GM12892 (cell line): ENCODE measurements at regions not wholly inside any gene's neighbourhood (a gene's known extent, or its start where the extent isn't known, plus 50 kb on each side); places are given as distances from the start of the nearest gene placed in this dataset.

ENCODE experiments used
- DNase-seq: peaks from one replicate; pipeline ENCODE4 v3.0.0; 2011; ENCODE audit not compliant: insufficient read length
- FAIRE-seq: peaks from 2 replicates; lab custom pipeline; 2011; peaks lifted over from hg19 to GRCh38; lab: Jason Lieb, UNC
- POLR2A ChIP-seq: IDR thresholded peaks from 2 replicates; pipeline ENCODE4 v1.6.1; 2011; ENCODE audit warnings: low read depth, low read length, control low read depth
- POLR2AphosphoS5 ChIP-seq: IDR thresholded peaks from 2 replicates; pipeline ENCODE4 v1.6.1; 2011; ENCODE audit warnings: low read depth, low read length, control low read depth
- TAF1 ChIP-seq: IDR thresholded peaks from 2 replicates; pipeline ENCODE4 v1.6.1; 2011; ENCODE audit warnings: low read depth, mild to moderate bottlenecking, control low read depth, low read length, borderline replicate concordance

GRCh38 chr6:97422171-97422570, 139.2 kb upstream of the MMS22L start:
- FAIRE-seq = no peak

GRCh38 chr6:97423190-97423589, 140.2 kb upstream of the MMS22L start:
- FAIRE-seq = no peak
- no peak for TF ChIP-seq POLR2AphosphoS5
- no peak for TF ChIP-seq TAF1
- no peak for TF ChIP-seq POLR2A
- DNase-seq = no peak

More at GRCh38 chr6:97422171-97422570, 139.2 kb upstream of the MMS22L start:
- DNase-seq = no peak
- TF ChIP-seq POLR2A (no peak), TAF1 (no peak), POLR2AphosphoS5 (no peak)

- DNase-seq = no peak
- no peak for TF ChIP-seq POLR2A
- no peak for FAIRE-seq
Measured at GRCh38 chr6:97427648-97428047, 144.6 kb upstream of the MMS22L start.

GRCh38 chr6:97437087-97437486, 154.1 kb upstream of the MMS22L start:
- DNase-seq (no peak), FAIRE-seq (peak; percentile 46)
- TF ChIP-seq POLR2AphosphoS5 = no peak
- TF ChIP-seq TAF1 = no peak
- no peak for TF ChIP-seq POLR2A

- TF ChIP-seq POLR2AphosphoS5 = no peak
- TF ChIP-seq POLR2A = no peak
- no peak for TF ChIP-seq TAF1
- DNase-seq (no peak), FAIRE-seq (no peak)
Measured at GRCh38 chr6:97438011-97438671, 155.1 kb upstream of the MMS22L start.

GRCh38 chr6:97440590-97441176, 157.7 kb upstream of the MMS22L start:
- FAIRE-seq = no peak
- TF ChIP-seq POLR2AphosphoS5 (no peak), TAF1 (no peak), POLR2A (no peak)

GRCh38 chr6:97443408-97444080, 160.5 kb upstream of the MMS22L start:
- FAIRE-seq = no peak
- DNase-seq = no peak
- no peak for TF ChIP-seq POLR2A
- TF ChIP-seq TAF1 = no peak

More at GRCh38 chr6:97440590-97441176, 157.7 kb upstream of the MMS22L start:
- no peak for DNase-seq

GRCh38 chr6:97445407-97445806, 162.4 kb upstream of the MMS22L start:
- DNase-seq (no peak), FAIRE-seq (no peak)
- TF ChIP-seq POLR2AphosphoS5 (no peak), POLR2A (no peak), TAF1 (no peak)

GRCh38 chr6:97449444-97449966, 166.5 kb upstream of the MMS22L start:
- no peak for FAIRE-seq
- TF ChIP-seq POLR2AphosphoS5 (no peak), TAF1 (no peak), POLR2A (no peak)
- no peak for DNase-seq

- FAIRE-seq (no peak), DNase-seq (no peak)
- TF ChIP-seq TAF1 = no peak
- TF ChIP-seq POLR2A = no peak
- no peak for TF ChIP-seq POLR2AphosphoS5
Measured at GRCh38 chr6:97450087-97450486, 167.1 kb upstream of the MMS22L start.

GRCh38 chr6:97456070-97456469, 173.1 kb upstream of the MMS22L start:
- DNase-seq (no peak), FAIRE-seq (no peak)
- TF ChIP-seq POLR2A (no peak), POLR2AphosphoS5 (no peak), TAF1 (no peak)

GRCh38 chr6:97459535-97459934, 176.5 kb upstream of the MMS22L start:
- TF ChIP-seq POLR2AphosphoS5 (no peak), TAF1 (no peak), POLR2A (no peak)
- FAIRE-seq = no peak
- no peak for DNase-seq
